Naive thymus-derived CD4-positive, alpha-beta T cell (primary cell): ENCODE measurements at regions not wholly inside any gene's neighbourhood (a gene's known extent, or its start where the extent isn't known, plus 50 kb on each side); places are given as distances from the start of the nearest gene placed in this dataset.

Source experiments
- ATAC-seq: fragments of 150-1000 bp; cut with Tn5 transposase; 2 replicates; pipeline ENCODE4 v1.10.0; 2021; ENCODE audit warnings: mild to moderate bottlenecking, moderate library complexity
- CTCF ChIA-PET: fragments of 350-600 bp; sonication (Branson Sonifier 250); formaldehyde crosslinking; loops from one replicate; lab custom pipeline; 2021; ENCODE audit warnings: antibody characterized with exemption; lab: Charles Lee
- POLR2A ChIA-PET: fragments of 350-600 bp; sonication (Branson Sonifier 250); formaldehyde crosslinking; loops from one replicate; lab custom pipeline; 2021; ENCODE audit warnings: antibody characterized with exemption, inconsistent platforms; lab: Charles Lee
- DNase-seq, 9 donors: peaks; one replicate each; pipeline versions ENCODE4 v3.0.0 to v3.0.0-alpha.2; 2020 to 2022; ENCODE audit warnings: mixed read lengths in 1 of 9
- H3K27ac ChIP-seq: one replicate; pipeline ENCODE4 v1.7.0; 2013; ENCODE audit warnings: mild to moderate bottlenecking, low read depth, low read length, moderate library complexity
- H3K27me3 ChIP-seq, 2 donors: one replicate each; pipeline ENCODE4 v1.7.0; 2013; ENCODE audit warnings: low read length in 2 of 2, mild to moderate bottlenecking in 2 of 2, moderate library complexity in 2 of 2; ENCODE audit not compliant: control insufficient read depth in 2 of 2, insufficient read depth in 2 of 2
- H3K36me3 ChIP-seq, 3 experiments: 1 replicate in 2 of 3; 2 replicates in 1 of 3; pipeline ENCODE4 v1.7.0; 2013; ENCODE audit warnings: low read length in 3 of 3, mild to moderate bottlenecking in 3 of 3, moderate library complexity in 1 of 3; ENCODE audit not compliant: insufficient read depth in 3 of 3, control insufficient read depth in 2 of 3
- H3K4me1 ChIP-seq, 2 donors: one replicate each; pipeline ENCODE4 v1.7.0; 2013; ENCODE audit warnings: low read length in 2 of 2, mild to moderate bottlenecking in 2 of 2, moderate library complexity in 1 of 2; ENCODE audit not compliant: control insufficient read depth in 2 of 2, insufficient read depth in 2 of 2
- H3K4me3 ChIP-seq: 2 replicates; pipeline ENCODE4 v1.7.0; 2013; ENCODE audit warnings: mild to moderate bottlenecking, low read length
- H3K9me3 ChIP-seq, 3 experiments: 1 replicate in 2 of 3; 2 replicates in 1 of 3; pipeline ENCODE4 v1.7.0; 2013; ENCODE audit warnings: low read length in 3 of 3; ENCODE audit not compliant: control insufficient read depth in 2 of 3
- H3K27ac Mint-ChIP-seq, 9 donors: one replicate each; pipeline ENCODE4 v1.8.0; 2020 to 2022; ENCODE audit warnings: mixed read lengths in 9 of 9, mild to moderate bottlenecking in 8 of 9, moderate library complexity in 5 of 9, inconsistent platforms in 2 of 9
- H3K27me3 Mint-ChIP-seq, 5 donors: one replicate each; pipeline ENCODE4 v1.8.0; 2021 to 2022; ENCODE audit warnings: mixed read lengths in 5 of 5, mild to moderate bottlenecking in 1 of 5
- H3K36me3 Mint-ChIP-seq, 5 donors: one replicate each; pipeline ENCODE4 v1.8.0; 2020 to 2022; ENCODE audit warnings: mixed read lengths in 5 of 5, mild to moderate bottlenecking in 3 of 5, inconsistent platforms in 1 of 5
- H3K4me1 Mint-ChIP-seq, 7 donors: one replicate each; pipeline ENCODE4 v1.8.0; 2020 to 2022; ENCODE audit warnings: mixed read lengths in 7 of 7, mild to moderate bottlenecking in 3 of 7, inconsistent platforms in 1 of 7
- H3K4me3 Mint-ChIP-seq, 10 donors: one replicate each; pipeline ENCODE4 v1.8.0; 2020 to 2022; ENCODE audit warnings: mild to moderate bottlenecking in 10 of 10, mixed read lengths in 10 of 10, moderate library complexity in 6 of 10, inconsistent platforms in 2 of 10
- H3K9me3 Mint-ChIP-seq, 11 donors: one replicate each; pipeline ENCODE4 v1.8.0; 2020 to 2022; ENCODE audit warnings: mixed read lengths in 11 of 11, mild to moderate bottlenecking in 4 of 11, inconsistent platforms in 1 of 11, moderate library complexity in 1 of 11
- intact Hi-C, 2 donors: fragments of 100-400 bp; cut with micrococcal nuclease; formaldehyde crosslinking; loops; one replicate each; pipeline ENCODE4 v1.15.1; 2023

DNA sequence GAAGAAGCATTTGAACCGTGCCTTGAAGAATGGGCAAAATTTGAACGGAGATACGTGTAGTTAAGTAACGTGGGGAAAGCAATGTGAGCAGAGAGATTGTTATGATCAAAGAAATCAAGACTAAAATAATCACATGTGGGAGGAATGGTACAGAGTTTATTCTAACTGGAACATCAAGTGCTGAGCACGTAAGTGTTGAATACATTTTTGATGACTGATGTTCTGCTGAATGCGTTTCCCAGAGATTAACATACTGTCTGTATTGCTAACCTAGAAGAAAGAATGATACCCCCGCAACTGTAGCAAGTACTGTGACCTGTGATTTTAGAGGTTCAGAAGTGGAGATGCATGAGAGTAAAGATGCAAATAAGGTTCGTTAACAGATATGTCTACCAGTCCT, 146.9 kb upstream of the EPHA7 start:
- H3K4me3 Mint-ChIP-seq: no peak overlapping the region
- DNase-seq (no peak), ATAC-seq (no peak)
- H3K9me3 ChIP-seq: no peaks in the 10 kb centered on the region
- CTCF ChIA-PET: no interaction called here
- intact Hi-C loops: no loop called here
- no peaks in the 10 kb centered on the region for H3K4me1 ChIP-seq
- H3K9me3 Mint-ChIP-seq: peaks cover 0 to 16% (median 0%) of the 10 kb centered on the region in 11 donors
- no peak overlapping the region for H3K27ac ChIP-seq
- H3K27me3 Mint-ChIP-seq: no peaks in the 10 kb centered on the region
- no peaks in the 10 kb centered on the region for H3K36me3 ChIP-seq
- no peaks in the 10 kb centered on the region for H3K27me3 ChIP-seq
- no peaks in the 10 kb centered on the region for H3K36me3 Mint-ChIP-seq
- no peaks in the 10 kb centered on the region for H3K4me1 Mint-ChIP-seq
- H3K27ac Mint-ChIP-seq: no peak overlapping the region
- H3K4me3 ChIP-seq: no peak overlapping the region
- POLR2A ChIA-PET: no interaction called here

DNA sequence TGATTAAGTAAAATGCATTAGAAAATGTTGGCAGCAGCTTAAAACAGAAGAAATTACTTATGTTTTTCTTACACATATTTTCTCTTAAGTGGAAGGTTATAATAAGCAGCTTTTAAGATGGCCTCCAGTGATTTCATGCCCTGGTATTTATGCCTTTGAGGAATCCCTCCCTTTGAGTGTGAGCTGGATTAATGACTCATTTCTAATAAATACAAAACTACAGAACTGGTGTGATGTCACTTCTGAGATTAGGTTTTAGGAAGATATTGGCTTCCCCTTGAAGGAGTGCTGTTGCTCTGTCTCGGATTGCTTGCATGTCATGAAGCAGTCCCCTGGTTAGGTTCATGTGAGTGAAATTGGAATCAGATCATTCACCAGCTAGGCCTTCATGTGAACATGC, 143.2 kb upstream of the EPHA7 start:
- Histone ChIP-seq H3K4me1 (no peaks in the 10 kb centered on the region), H3K27ac (no peak overlapping the region), H3K36me3 (no peaks in the 10 kb centered on the region), H3K9me3 (no peaks in the 10 kb centered on the region), H3K27me3 (no peaks in the 10 kb centered on the region), H3K4me3 (no peak overlapping the region)
- DNase-seq (no peak), ATAC-seq (no peak)
- CTCF ChIA-PET: no interaction called here
- Mint-ChIP-seq H3K9me3 (peaks cover 0 to 19% (median 0%) of the 10 kb centered on the region in 11 donors), H3K27me3 (no peaks in the 10 kb centered on the region), H3K27ac (no peak overlapping the region), H3K4me1 (no peaks in the 10 kb centered on the region), H3K4me3 (no peak overlapping the region), H3K36me3 (no peaks in the 10 kb centered on the region)
- intact Hi-C loops: no loop called here
- POLR2A ChIA-PET: no interaction called here

DNA sequence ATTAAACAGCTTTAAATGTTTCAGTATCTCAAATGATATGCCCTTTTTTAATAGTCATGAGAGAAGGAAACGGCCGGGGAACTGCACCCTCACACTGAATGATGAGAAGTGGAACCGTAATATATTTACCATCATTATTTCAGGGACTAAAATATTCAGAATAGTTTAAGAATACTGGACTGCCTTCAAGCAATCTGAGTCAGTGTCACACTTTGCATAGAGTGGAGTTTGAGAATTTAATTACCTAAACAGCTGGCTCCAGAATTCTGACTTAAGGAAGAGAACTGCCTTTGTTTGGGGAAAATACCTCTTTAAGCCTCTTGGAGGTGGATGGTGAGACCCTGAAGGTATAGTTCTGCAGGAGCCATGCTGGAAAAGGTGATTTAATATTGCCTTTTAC, 135.9 kb upstream of the EPHA7 start:
- ChIA-PET POLR2A (no interaction called here), CTCF (no interaction called here)
- no peak overlapping the region for H3K4me3 Mint-ChIP-seq
- DNase-seq (no peak), ATAC-seq (no peak)
- H3K9me3 ChIP-seq: peaks cover 0 to 6% (median 0%) of the 10 kb centered on the region in 3 experiments
- H3K4me1 ChIP-seq: no peaks in the 10 kb centered on the region
- no peak overlapping the region for H3K4me3 ChIP-seq
- H3K36me3 Mint-ChIP-seq: no peaks in the 10 kb centered on the region
- no peaks in the 10 kb centered on the region for H3K36me3 ChIP-seq
- no peaks in the 10 kb centered on the region for H3K27me3 ChIP-seq
- no peak overlapping the region for H3K27ac ChIP-seq
- no peak overlapping the region for H3K27ac Mint-ChIP-seq
- intact Hi-C loops: no loop called here
- no peaks in the 10 kb centered on the region for H3K27me3 Mint-ChIP-seq
- H3K4me1 Mint-ChIP-seq: no peaks in the 10 kb centered on the region
- peaks cover 0 to 8% (median 0%) of the 10 kb centered on the region in 11 donors for H3K9me3 Mint-ChIP-seq

DNA sequence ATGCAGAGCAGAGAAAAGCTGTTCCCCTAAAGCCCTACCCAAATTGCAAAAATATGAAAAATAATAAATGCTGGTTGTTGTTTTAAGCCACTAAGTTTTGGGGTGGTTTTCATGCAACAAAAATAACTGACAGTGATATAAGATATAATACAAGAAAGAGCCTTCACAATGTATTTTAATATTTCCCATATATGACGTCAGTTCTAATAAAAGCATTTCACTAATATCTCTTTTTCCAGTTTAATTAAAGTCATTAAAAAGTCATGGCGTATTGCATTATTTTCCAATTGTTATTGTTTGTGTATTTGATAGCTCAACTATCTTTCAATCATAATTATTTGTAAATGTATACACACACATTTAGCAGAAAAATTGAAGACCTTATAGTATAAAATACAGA, 134.7 kb upstream of the EPHA7 start:
- ChIA-PET POLR2A (no interaction called here), CTCF (no interaction called here)
- Histone ChIP-seq H3K4me3 (no peak overlapping the region), H3K4me1 (no peaks in the 10 kb centered on the region), H3K9me3 (peaks cover 0 to 6% (median 0%) of the 10 kb centered on the region in 3 experiments), H3K27me3 (no peaks in the 10 kb centered on the region), H3K27ac (no peak overlapping the region), H3K36me3 (no peaks in the 10 kb centered on the region)
- H3K4me3 Mint-ChIP-seq: no peak overlapping the region
- intact Hi-C loops: no loop called here
- no peak overlapping the region for H3K27ac Mint-ChIP-seq
- peaks cover 0 to 8% (median 0%) of the 10 kb centered on the region in 11 donors for H3K9me3 Mint-ChIP-seq
- no peaks in the 10 kb centered on the region for H3K27me3 Mint-ChIP-seq
- no peaks in the 10 kb centered on the region for H3K4me1 Mint-ChIP-seq
- ATAC-seq (no peak), DNase-seq (no peak)
- H3K36me3 Mint-ChIP-seq: no peaks in the 10 kb centered on the region

DNA sequence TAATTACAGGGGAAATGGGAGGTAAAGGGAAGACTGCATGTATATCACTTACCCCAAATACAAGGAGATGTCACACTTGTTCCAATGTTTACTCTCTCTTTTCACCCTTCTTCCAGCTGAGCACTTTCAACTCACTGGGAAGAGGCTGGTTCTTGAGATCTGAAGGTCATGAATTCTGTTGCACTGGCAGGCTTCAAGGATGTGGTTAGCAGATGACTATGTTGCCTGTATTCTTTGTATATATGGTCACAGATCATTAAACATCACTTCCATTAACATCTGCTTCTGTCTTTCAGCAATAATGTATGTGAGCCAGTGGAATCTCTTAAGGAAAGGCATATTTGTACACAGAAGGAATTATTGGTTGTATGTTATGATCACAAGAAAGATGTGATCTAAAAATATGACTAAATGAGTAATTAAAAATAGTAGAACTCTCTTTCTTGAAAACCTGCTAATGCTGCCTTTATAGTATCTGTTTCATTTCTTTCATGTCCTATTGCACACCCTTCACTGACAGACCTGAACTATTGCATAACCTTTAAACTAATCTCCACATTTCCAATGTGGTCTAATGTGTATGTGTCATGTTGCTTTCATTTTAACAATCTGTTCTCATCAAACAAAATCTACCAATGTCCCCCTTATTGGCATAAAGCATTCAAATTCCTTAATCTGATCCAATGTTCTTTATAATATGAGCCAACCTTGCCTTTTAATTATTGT, 131.4 kb upstream of the EPHA7 start:
- no peak overlapping the region for H3K27ac Mint-ChIP-seq
- Histone ChIP-seq H3K27ac (no peak overlapping the region), H3K27me3 (no peaks in the 10 kb centered on the region), H3K4me1 (no peaks in the 10 kb centered on the region), H3K9me3 (peaks cover 0 to 6% (median 0%) of the 10 kb centered on the region in 3 experiments), H3K4me3 (no peak overlapping the region), H3K36me3 (no peaks in the 10 kb centered on the region)
- intact Hi-C loops: no loop called here
- DNase-seq (no peak), ATAC-seq (no peak)
- ChIA-PET POLR2A (no interaction called here), CTCF (no interaction called here)
- no peaks in the 10 kb centered on the region for H3K4me1 Mint-ChIP-seq
- H3K36me3 Mint-ChIP-seq: no peaks in the 10 kb centered on the region
- peaks cover 0 to 11% (median 3%) of the 10 kb centered on the region in 11 donors for H3K9me3 Mint-ChIP-seq
- no peak overlapping the region for H3K4me3 Mint-ChIP-seq
- no peaks in the 10 kb centered on the region for H3K27me3 Mint-ChIP-seq

DNA sequence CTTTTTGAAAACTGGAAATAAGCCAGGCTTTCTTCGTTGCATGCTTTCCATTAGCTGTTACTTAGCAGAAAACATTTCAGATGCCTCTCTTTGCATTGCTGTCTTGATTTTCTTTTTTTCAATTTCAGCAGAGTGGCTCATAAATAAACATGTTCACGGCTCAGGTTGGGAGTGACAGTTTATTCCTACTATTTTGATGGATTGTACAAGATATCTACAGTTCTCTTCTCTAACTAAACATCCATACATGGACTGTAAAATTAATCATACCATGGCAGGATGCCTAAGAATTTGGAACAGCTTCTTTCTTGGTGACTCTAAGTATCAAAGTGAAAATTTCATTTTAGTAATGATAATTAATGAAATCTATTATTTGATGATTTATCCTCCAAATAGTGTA, 130.5 kb upstream of the EPHA7 start:
- peaks cover 0 to 6% (median 0%) of the 10 kb centered on the region in 3 experiments for H3K9me3 ChIP-seq
- H3K27me3 ChIP-seq: no peaks in the 10 kb centered on the region
- Mint-ChIP-seq H3K9me3 (peaks cover 0 to 18% (median 5%) of the 10 kb centered on the region in 11 donors), H3K27me3 (no peaks in the 10 kb centered on the region), H3K27ac (no peak overlapping the region), H3K4me3 (no peak overlapping the region), H3K36me3 (no peaks in the 10 kb centered on the region), H3K4me1 (no peaks in the 10 kb centered on the region)
- DNase-seq (no peak), ATAC-seq (no peak)
- intact Hi-C loops: no loop called here
- no peaks in the 10 kb centered on the region for H3K4me1 ChIP-seq
- no peaks in the 10 kb centered on the region for H3K36me3 ChIP-seq
- ChIA-PET POLR2A (no interaction called here), CTCF (no interaction called here)
- H3K4me3 ChIP-seq: no peak overlapping the region
- H3K27ac ChIP-seq: no peak overlapping the region

DNA sequence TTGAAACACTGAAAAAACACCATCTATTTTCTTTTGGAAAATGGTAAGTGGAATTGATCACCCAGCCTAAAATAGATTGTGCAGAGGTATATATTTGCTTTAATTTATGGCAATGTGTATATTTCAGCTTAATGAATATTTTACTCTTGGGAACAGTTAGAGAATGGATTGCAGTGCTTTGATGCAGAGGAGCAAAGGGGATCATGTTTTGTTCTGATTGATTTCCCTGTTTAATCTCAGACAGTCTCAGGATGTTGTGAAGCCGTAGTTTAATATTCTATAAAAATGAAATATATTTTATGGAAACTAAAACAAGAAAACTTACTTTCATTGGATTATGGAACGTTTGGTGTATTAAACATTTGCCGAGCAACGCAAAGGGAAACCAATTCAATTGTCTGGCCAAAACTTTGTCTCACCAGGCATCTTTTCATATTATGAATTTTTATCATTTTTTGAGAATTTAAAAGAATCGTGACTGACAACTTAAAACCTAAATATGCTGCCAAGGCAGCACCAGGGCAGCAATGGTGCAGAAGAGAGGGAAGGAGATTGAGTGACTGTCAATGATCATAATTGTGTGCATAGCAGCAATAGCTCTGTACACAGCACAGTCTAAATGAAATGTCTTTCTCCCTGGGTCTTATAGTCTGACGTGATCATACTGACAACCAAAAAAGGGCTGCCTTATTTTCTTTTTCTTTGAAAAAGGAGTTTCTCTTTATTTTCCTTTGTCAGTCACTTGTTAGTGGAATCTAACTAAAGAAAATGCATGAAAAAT, 105.5 kb upstream of the EPHA7 start:
- Mint-ChIP-seq H3K27ac (no peak overlapping the region), H3K27me3 (no peaks in the 10 kb centered on the region), H3K4me1 (no peaks in the 10 kb centered on the region), H3K9me3 (peaks cover 0 to 4% (median 0%) of the 10 kb centered on the region in 11 donors), H3K36me3 (no peaks in the 10 kb centered on the region), H3K4me3 (no peak overlapping the region)
- Histone ChIP-seq H3K4me1 (no peaks in the 10 kb centered on the region), H3K27ac (no peak overlapping the region), H3K4me3 (no peak overlapping the region), H3K27me3 (no peaks in the 10 kb centered on the region), H3K36me3 (no peaks in the 10 kb centered on the region), H3K9me3 (no peaks in the 10 kb centered on the region)
- intact Hi-C loops: no loop called here
- DNase-seq: no peak
- ChIA-PET POLR2A (no interaction called here), CTCF (no interaction called here)
- ATAC-seq: no peak
